T-cell (primary cell): ENCODE measurements at regions not wholly inside any gene's neighbourhood (a gene's known extent, or its start where the extent isn't known, plus 50 kb on each side); places are given as distances from the start of the nearest gene placed in this dataset.

Source experiments
- ATAC-seq, 4 experiments: fragments of 200-7000 bp in 3 of 4; fragments of 150-1000 bp in 1 of 4; cut with Tn5 transposase; replicated peaks in 1 of 4; 1 replicate in 3 of 4; 2 replicates in 1 of 4; pipeline ENCODE4 v1.10.0; 2021; ENCODE audit warnings: moderate library complexity in 3 of 4, mild to moderate bottlenecking in 2 of 4, moderate number of reproducible peaks in 1 of 4
- CTCF ChIA-PET, 2 donors: fragments of 300-600 bp; sonication (Branson Sonifier 250); formaldehyde crosslinking; loops; one replicate each; lab custom pipeline; 2022; ENCODE audit warnings: antibody characterized with exemption in 2 of 2; lab: Charles Lee
- POLR2A ChIA-PET, 2 donors: fragments of 300-600 bp; sonication (Branson Sonifier 250); formaldehyde crosslinking; loops; one replicate each; lab custom pipeline; 2022; ENCODE audit warnings: antibody characterized with exemption in 2 of 2; lab: Charles Lee
- DNase-seq, 35 experiments: peaks; one replicate each; pipeline versions ENCODE4 v3.0.0 to v3.0.0-alpha.2; 2013 to 2023
- H3K27ac ChIP-seq: one replicate; pipeline ENCODE4 v1.5.1; 2013; ENCODE audit warnings: low read length
- H3K27me3 ChIP-seq, 2 experiments: replicated peaks in 1 of 2; 1 replicate in 1 of 2; 2 replicates in 1 of 2; pipeline versions ENCODE4 v1.6.1 to v1.7.0; 2013; ENCODE audit warnings: low read length in 1 of 2, mixed read lengths in 1 of 2; ENCODE audit not compliant: control insufficient read depth in 2 of 2, insufficient read depth in 2 of 2; ENCODE audit errors: extremely low read depth in 1 of 2
- H3K36me3 ChIP-seq, 2 donors: 1 replicate in 1 of 2; 2 replicates in 1 of 2; pipeline versions ENCODE4 v1.6.1 to v1.7.0; 2013; ENCODE audit warnings: low read length in 1 of 2; ENCODE audit not compliant: control insufficient read depth in 2 of 2, insufficient read depth in 1 of 2; ENCODE audit errors: extremely low read depth in 1 of 2
- H3K4me1 ChIP-seq, 2 experiments: 1 replicate in 1 of 2; 2 replicates in 1 of 2; pipeline versions ENCODE4 v1.6.1 to v1.7.0; 2013; ENCODE audit warnings: low read length in 2 of 2, mixed read lengths in 1 of 2; ENCODE audit not compliant: insufficient read depth in 2 of 2, control insufficient read depth in 1 of 2; ENCODE audit errors: extremely low read depth in 1 of 2
- H3K4me3 ChIP-seq, 2 donors: 1 replicate in 1 of 2; 2 replicates in 1 of 2; pipeline versions ENCODE4 v1.5.1 to v1.7.0; 2013; ENCODE audit warnings: mild to moderate bottlenecking in 2 of 2, low read length in 1 of 2, moderate library complexity in 1 of 2; ENCODE audit not compliant: control insufficient read depth in 1 of 2; ENCODE audit errors: extremely low read depth in 1 of 2
- H3K9me3 ChIP-seq: 2 replicates; pipeline ENCODE4 v1.7.0; 2013
- H3K27ac Mint-ChIP-seq, 2 donors: one replicate each; pipeline ENCODE4 v1.8.0; 2020 to 2021; ENCODE audit warnings: mild to moderate bottlenecking in 2 of 2, mixed read lengths in 2 of 2
- H3K27me3 Mint-ChIP-seq, 2 donors: one replicate each; pipeline ENCODE4 v1.8.0; 2021 to 2022; ENCODE audit warnings: mixed read lengths in 2 of 2
- H3K36me3 Mint-ChIP-seq: one replicate; pipeline ENCODE4 v1.8.0; 2021; ENCODE audit warnings: mixed read lengths
- H3K4me1 Mint-ChIP-seq, 3 donors: one replicate each; pipeline ENCODE4 v1.8.0; 2020 to 2022; ENCODE audit warnings: mixed read lengths in 3 of 3, mild to moderate bottlenecking in 1 of 3
- H3K4me3 Mint-ChIP-seq, 3 donors: one replicate each; pipeline ENCODE4 v1.8.0; 2020 to 2022; ENCODE audit warnings: mild to moderate bottlenecking in 3 of 3, mixed read lengths in 3 of 3, moderate library complexity in 3 of 3
- H3K9me3 Mint-ChIP-seq, 3 donors: one replicate each; pipeline ENCODE4 v1.8.0; 2020 to 2022; ENCODE audit warnings: mixed read lengths in 3 of 3
- WGBS: methylation state at CpG from one replicate; pipeline ENCODE4 v1.1.5; 2013; ENCODE audit warnings: missing lambda C conversion rate; ENCODE audit not compliant: insufficient coverage; 5-methylcytosine and 5-hydroxymethylcytosine counted together

- no peak for DNase-seq
- H3K36me3 Mint-ChIP-seq: no peaks in the 10 kb centered on the region
- no peak overlapping the region for H3K27ac ChIP-seq
- no CpG with 5 or more reads among the region's 3 CpGs for WGBS
- H3K9me3 Mint-ChIP-seq: peaks cover 7 to 13% (median 9%) of the 10 kb centered on the region in 3 donors
- no peak overlapping the region for H3K27ac Mint-ChIP-seq
- no peak overlapping the region for H3K4me3 Mint-ChIP-seq
- ATAC-seq: no peak
- H3K27me3 Mint-ChIP-seq: no peaks in the 10 kb centered on the region
- ChIA-PET POLR2A (no interaction called here), CTCF (interaction anchor here in 1 of 2 donors (0.6 kb wide), 1 partner anchor 51 kb away, joined by 3 read pairs; no protein-coding TSS in a partner anchor)
- no peaks in the 10 kb centered on the region for H3K9me3 ChIP-seq
- no peaks in the 10 kb centered on the region for H3K27me3 ChIP-seq
- H3K4me1 Mint-ChIP-seq: no peaks in the 10 kb centered on the region
- no peak overlapping the region for H3K4me3 ChIP-seq
- no peaks in the 10 kb centered on the region for H3K4me1 ChIP-seq
- H3K36me3 ChIP-seq: no peaks in the 10 kb centered on the region
These were observed 1060.5 kb downstream of the XPNPEP1 start for GRCh38 chr10:108862676-108863350.

- Histone ChIP-seq H3K4me3 (no peak overlapping the region), H3K9me3 (no peaks in the 10 kb centered on the region), H3K27me3 (no peaks in the 10 kb centered on the region), H3K4me1 (no peaks in the 10 kb centered on the region), H3K36me3 (no peaks in the 10 kb centered on the region), H3K27ac (no peak overlapping the region)
- ATAC-seq (no peak), DNase-seq (no peak)
- H3K36me3 Mint-ChIP-seq: no peaks in the 10 kb centered on the region
- POLR2A ChIA-PET: no interaction called here
- CTCF ChIA-PET: no interaction called here
- no peak overlapping the region for H3K4me3 Mint-ChIP-seq
- WGBS: 100% methylated on average over 3 of the region's 5 CpGs
- no peak overlapping the region for H3K27ac Mint-ChIP-seq
- H3K27me3 Mint-ChIP-seq: no peaks in the 10 kb centered on the region
- no peaks in the 10 kb centered on the region for H3K4me1 Mint-ChIP-seq
- peaks cover 7 to 13% (median 9%) of the 10 kb centered on the region in 3 donors for H3K9me3 Mint-ChIP-seq
These were observed 1062.0 kb downstream of the XPNPEP1 start for GRCh38 chr10:108861181-108861754.

- Mint-ChIP-seq H3K27ac (no peak overlapping the region), H3K4me1 (no peaks in the 10 kb centered on the region), H3K27me3 (no peaks in the 10 kb centered on the region), H3K4me3 (no peak overlapping the region), H3K36me3 (no peaks in the 10 kb centered on the region), H3K9me3 (peaks cover 4 to 8% (median 8%) of the 10 kb centered on the region in 3 donors)
- POLR2A ChIA-PET: no interaction called here
- no CpG with 5 or more reads among the region's 4 CpGs for WGBS
- no peak overlapping the region for H3K27ac ChIP-seq
- no peaks in the 10 kb centered on the region for H3K36me3 ChIP-seq
- CTCF ChIA-PET: no interaction called here
- H3K4me1 ChIP-seq: no peaks in the 10 kb centered on the region
- H3K9me3 ChIP-seq: no peaks in the 10 kb centered on the region
- ATAC-seq: no peak
- no peak overlapping the region for H3K4me3 ChIP-seq
- DNase-seq: no peak
- no peaks in the 10 kb centered on the region for H3K27me3 ChIP-seq
These were observed 1071.1 kb downstream of the XPNPEP1 start for GRCh38 chr10:108852211-108852610.

- Mint-ChIP-seq H3K27ac (no peak overlapping the region), H3K27me3 (no peaks in the 10 kb centered on the region), H3K36me3 (no peaks in the 10 kb centered on the region), H3K4me3 (no peak overlapping the region), H3K9me3 (peaks cover 4 to 11% (median 10%) of the 10 kb centered on the region in 3 donors), H3K4me1 (no peaks in the 10 kb centered on the region)
- Histone ChIP-seq H3K27ac (no peak overlapping the region), H3K9me3 (no peaks in the 10 kb centered on the region), H3K27me3 (no peaks in the 10 kb centered on the region), H3K4me1 (no peaks in the 10 kb centered on the region), H3K36me3 (no peaks in the 10 kb centered on the region), H3K4me3 (no peak overlapping the region)
- CTCF ChIA-PET: no interaction called here
- WGBS: no CpG with 5 or more reads among the region's 1 CpG
- POLR2A ChIA-PET: no interaction called here
- no peak for DNase-seq
- ATAC-seq: no peak
These were observed 1073.0 kb downstream of the XPNPEP1 start for GRCh38 chr10:108850138-108850854.

GRCh38 chr10:108849688-108850087 is 1073.6 kb downstream of the XPNPEP1 start:
- Histone ChIP-seq H3K4me3 (no peak overlapping the region), H3K27ac (no peak overlapping the region), H3K4me1 (no peaks in the 10 kb centered on the region), H3K9me3 (no peaks in the 10 kb centered on the region), H3K36me3 (no peaks in the 10 kb centered on the region), H3K27me3 (no peaks in the 10 kb centered on the region)
- no peaks in the 10 kb centered on the region for H3K27me3 Mint-ChIP-seq
- CTCF ChIA-PET: no interaction called here
- POLR2A ChIA-PET: no interaction called here
- H3K9me3 Mint-ChIP-seq: peaks cover 4 to 14% (median 10%) of the 10 kb centered on the region in 3 donors
- H3K4me3 Mint-ChIP-seq: no peak overlapping the region
- H3K27ac Mint-ChIP-seq: no peak overlapping the region
- no peak for ATAC-seq
- no peaks in the 10 kb centered on the region for H3K36me3 Mint-ChIP-seq
- H3K4me1 Mint-ChIP-seq: no peaks in the 10 kb centered on the region
- DNase-seq: no peak
- no CpG with 5 or more reads among the region's 2 CpGs for WGBS

- DNase-seq: no peak
- Histone ChIP-seq H3K9me3 (no peaks in the 10 kb centered on the region), H3K4me3 (no peak overlapping the region), H3K27me3 (no peaks in the 10 kb centered on the region), H3K4me1 (no peaks in the 10 kb centered on the region), H3K27ac (no peak overlapping the region), H3K36me3 (no peaks in the 10 kb centered on the region)
- Mint-ChIP-seq H3K27me3 (no peaks in the 10 kb centered on the region), H3K4me1 (no peaks in the 10 kb centered on the region), H3K36me3 (no peaks in the 10 kb centered on the region), H3K4me3 (no peak overlapping the region), H3K9me3 (peaks cover 1 to 12% (median 10%) of the 10 kb centered on the region in 3 donors), H3K27ac (no peak overlapping the region)
- ATAC-seq: no peak
- POLR2A ChIA-PET: no interaction called here
- CTCF ChIA-PET: no interaction called here
These were observed 1074.1 kb downstream of the XPNPEP1 start for GRCh38 chr10:108849186-108849585.
